MM.1S (cell line): ENCODE measurements at regions not wholly inside any gene's neighbourhood (a gene's known extent, or its start where the extent isn't known, plus 50 kb on each side); places are given as distances from the start of the nearest gene placed in this dataset.

Source experiments
- CTCF ChIP-seq: fragments of 300-600 bp; sonication (generic); IDR thresholded peaks from 2 replicates; pipeline ENCODE4 v1.5.1; 2016; ENCODE audit warnings: antibody characterized with exemption, low read length, mixed read lengths
- EZH2phosphoT487 ChIP-seq: fragments of 300-600 bp; sonication (generic); IDR thresholded peaks from 2 replicates; pipeline ENCODE4 v1.6.1; 2018; ENCODE audit warnings: antibody characterized with exemption, low read length

- TF ChIP-seq CTCF (no peak), EZH2phosphoT487 (no peak)
These were observed 1833.8 kb downstream of the EFNA5 start for GRCh38 chr5:105836887-105837286.
